GM21619 (cell line): ENCODE measurements at regions not wholly inside any gene's neighbourhood (a gene's known extent, or its start where the extent isn't known, plus 50 kb on each side); places are given as distances from the start of the nearest gene placed in this dataset.

Experiments
- ATAC-seq: cut with Tn5 transposase; IDR thresholded peaks from one replicate; pipeline ENCODE4 v1.9.1; 2021; ENCODE audit not compliant: unreplicated experiment

- no peak for ATAC-seq
Measured at GRCh38 chr5:45195026-45195425, 386.3 kb downstream of the MRPS30 start.
